ENCODE measurements at regions not wholly inside any gene's neighbourhood (a gene's known extent, or its start where the extent isn't known, plus 50 kb on each side); places are given as distances from the start of the nearest gene placed in this dataset.

DNA sequence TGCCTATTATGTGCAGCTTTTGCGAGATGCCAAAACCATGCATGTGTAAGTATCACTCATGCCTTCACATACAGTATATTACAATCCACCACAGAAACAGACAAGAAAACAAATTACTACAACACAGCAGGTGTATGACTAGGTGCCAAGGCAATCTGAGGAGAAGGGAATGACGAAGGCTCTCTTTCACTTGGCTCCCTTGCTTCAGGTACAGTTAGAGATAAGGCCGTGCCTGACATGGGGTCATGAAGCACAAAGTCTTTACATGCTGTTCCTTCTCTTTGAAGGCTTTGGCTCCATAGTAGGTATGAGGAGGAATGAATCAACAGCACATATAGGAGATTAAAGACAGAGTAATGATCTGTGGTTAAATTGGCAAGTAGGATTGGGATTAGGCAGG lies 65.2 kb upstream of the FSHB start:
- Histone ChIP-seq H3K23me2 (ENCODE audit: insufficient read length, low read depth, low read length, poor library complexity, severe bottlenecking) (no peaks in the 10 kb centered on the region), H3K14ac (ENCODE audit: insufficient read depth, low read length) (no peak overlapping the region), H2AFZ (ENCODE audit: low read length) (no peak overlapping the region), H2BK15ac (ENCODE audit: low read depth, low read length) (no peak overlapping the region), H3K79me2 (ENCODE audit: insufficient read depth, low read length) (no peaks in the 10 kb centered on the region), H2BK5ac (ENCODE audit: insufficient read length, low read length) (no peak overlapping the region), H4K5ac (ENCODE audit: insufficient read length, low read depth, low read length) (no peak overlapping the region), H3K27me3 (ENCODE audit: insufficient read depth, low read length) (no peaks in the 10 kb centered on the region), H3K18ac (ENCODE audit: insufficient read length, low read depth, low read length) (no peak overlapping the region), H4K8ac (replicated peaks; ENCODE audit: insufficient read length, low read depth, low read length) (no peak overlapping the region), H3K9me3 (ENCODE audit: control insufficient read depth, low read depth, low read length) (no peaks in the 10 kb centered on the region), H4K20me1 (ENCODE audit: control insufficient read depth, insufficient read depth, insufficient read length) (no peaks in the 10 kb centered on the region), H3K4me1 (ENCODE audit: insufficient read depth, low read length) (no peaks in the 10 kb centered on the region), H3K9ac (ENCODE audit: extremely low read depth, insufficient read length, low read length) (no peak overlapping the region), H2AK5ac (ENCODE audit: insufficient read length, low read length) (no peak overlapping the region), H2BK12ac (ENCODE audit: insufficient read length, low read depth, low read length) (no peak overlapping the region), H3T11ph (ENCODE audit: low read length) (no peak overlapping the region), H2BK20ac (ENCODE audit: low read depth, low read length, poor library complexity, severe bottlenecking) (no peak overlapping the region), H3K79me1 (ENCODE audit: insufficient read depth, low read depth, low read length, poor library complexity, severe bottlenecking) (no peaks in the 10 kb centered on the region), H4K91ac (ENCODE audit: insufficient read length, low read depth, low read length) (no peak overlapping the region), H3K23ac (ENCODE audit: insufficient read length, low read depth, low read length) (no peak overlapping the region), H2BK120ac (ENCODE audit: low read depth, low read length, poor library complexity, severe bottlenecking) (no peak overlapping the region), H3K27ac (ENCODE audit: insufficient read length, low read depth, low read length) (no peak overlapping the region), H3K56ac (ENCODE audit: insufficient read length, low read depth, low read length) (no peak overlapping the region), H3K4me2 (ENCODE audit: insufficient read depth, insufficient read length, low read length) (no peak overlapping the region), H3K4ac (ENCODE audit: low read depth, low read length) (no peak overlapping the region)
- TF ChIP-seq, protein P1, sequence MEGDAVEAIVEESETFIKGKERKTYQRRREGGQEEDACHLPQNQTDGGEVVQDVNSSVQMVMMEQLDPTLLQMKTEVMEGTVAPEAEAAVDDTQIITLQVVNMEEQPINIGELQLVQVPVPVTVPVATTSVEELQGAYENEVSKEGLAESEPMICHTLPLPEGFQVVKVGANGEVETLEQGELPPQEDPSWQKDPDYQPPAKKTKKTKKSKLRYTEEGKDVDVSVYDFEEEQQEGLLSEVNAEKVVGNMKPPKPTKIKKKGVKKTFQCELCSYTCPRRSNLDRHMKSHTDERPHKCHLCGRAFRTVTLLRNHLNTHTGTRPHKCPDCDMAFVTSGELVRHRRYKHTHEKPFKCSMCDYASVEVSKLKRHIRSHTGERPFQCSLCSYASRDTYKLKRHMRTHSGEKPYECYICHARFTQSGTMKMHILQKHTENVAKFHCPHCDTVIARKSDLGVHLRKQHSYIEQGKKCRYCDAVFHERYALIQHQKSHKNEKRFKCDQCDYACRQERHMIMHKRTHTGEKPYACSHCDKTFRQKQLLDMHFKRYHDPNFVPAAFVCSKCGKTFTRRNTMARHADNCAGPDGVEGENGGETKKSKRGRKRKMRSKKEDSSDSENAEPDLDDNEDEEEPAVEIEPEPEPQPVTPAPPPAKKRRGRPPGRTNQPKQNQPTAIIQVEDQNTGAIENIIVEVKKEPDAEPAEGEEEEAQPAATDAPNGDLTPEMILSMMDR (conservative IDR thresholded peaks at IDR 0.05): no peak
- no CpG with 5 or more reads among the region's 3 CpGs for WGBS (ENCODE audit: extremely low coverage, insufficient read length, low lambda C conversion rate)
- H3K27me3 Mint-ChIP-seq (ENCODE audit: low read depth): no peaks in the 10 kb centered on the region; the same call in 1 of the 2 replicates
- H3K9me3 Mint-ChIP-seq: peaks cover 11 to 15% of the 10 kb centered on the region in 2 experiments; a peak in 4 of 5 replicates
- H3K27ac Mint-ChIP-seq: no peak overlapping the region
- no peak overlapping the region for H3K4me3 Mint-ChIP-seq
- peaks cover 0 to 8% (median 2%) of the 10 kb centered on the region in 3 experiments; a peak in 3 of 7 replicates for H3K36me3 Mint-ChIP-seq (ENCODE audit: insufficient read depth in 1 of 3, low read depth in 3 of 3)
- no peak for DNase-seq
- no peaks in the 10 kb centered on the region for H3K4me1 Mint-ChIP-seq

Data from H9 (cell line).